Neural progenitor cell (in vitro differentiated cells): ENCODE measurements at regions not wholly inside any gene's neighbourhood (a gene's known extent, or its start where the extent isn't known, plus 50 kb on each side); places are given as distances from the start of the nearest gene placed in this dataset.
"Not testable (repeated sequence)": the region's sequence is repeated elsewhere in the genome, so short reads cannot be mapped to it uniquely, and the experiment has no call there.

Experiments used
- CTCF ChIP-seq: fragments of 200-600 bp; sonication (generic); IDR thresholded peaks from 2 replicates; pipeline ENCODE4 v1.5.1; 2017; ENCODE audit warnings: antibody characterized with exemption, mild to moderate bottlenecking
- EZH2 ChIP-seq: fragments of 200-600 bp; sonication (generic); IDR thresholded peaks from 2 replicates; pipeline ENCODE4 v1.6.1; 2017; ENCODE audit warnings: antibody characterized with exemption, mild to moderate bottlenecking, moderate library complexity
- EZH2phosphoT487 ChIP-seq: fragments of 200-600 bp; sonication (generic); IDR thresholded peaks from 2 replicates; pipeline ENCODE4 v1.6.1; 2017; ENCODE audit warnings: antibody characterized with exemption

GRCh38 chr5:14020944-14021343 lies 76.5 kb upstream of the DNAH5 start:
- TF ChIP-seq CTCF, EZH2, EZH2phosphoT487: not testable (repeated sequence)
